OCI-LY1 (cell line): ENCODE measurements at regions not wholly inside any gene's neighbourhood (a gene's known extent, or its start where the extent isn't known, plus 50 kb on each side); places are given as distances from the start of the nearest gene placed in this dataset.

Source experiments
- H2AFZ ChIP-seq: fragments of 200-600 bp; sonication (generic), shearing (Covaris generic); 2 replicates; pipeline ENCODE4 v1.6.0; 2014; ENCODE audit warnings: antibody characterized with exemption, mild to moderate bottlenecking, low read length
- H3F3A ChIP-seq: fragments of 200-600 bp; sonication (generic), shearing (Covaris generic); 2 replicates; pipeline ENCODE4 v1.6.0; 2014; ENCODE audit warnings: mild to moderate bottlenecking, antibody characterized with exemption, low read length, moderate library complexity; ENCODE audit not compliant: insufficient read depth
- H3K27ac ChIP-seq: fragments of 200-600 bp; sonication (generic); 2 replicates; pipeline ENCODE4 v1.5.1; 2014; ENCODE audit warnings: low read length, mixed run types, mild to moderate bottlenecking, low read depth; ENCODE audit not compliant: poor library complexity, severe bottlenecking
- H3K27me3 ChIP-seq: fragments of 200-600 bp; sonication (generic); 2 replicates; pipeline ENCODE4 v1.6.0; 2014; ENCODE audit warnings: antibody characterized with exemption, mild to moderate bottlenecking, low read length, moderate library complexity; ENCODE audit not compliant: insufficient read depth
- H3K36me3 ChIP-seq: fragments of 200-600 bp; sonication (generic); 2 replicates; pipeline ENCODE4 v1.6.1; 2014; ENCODE audit warnings: mild to moderate bottlenecking, antibody characterized with exemption, low read length, moderate library complexity, mixed read lengths; ENCODE audit not compliant: insufficient read depth
- H3K4me1 ChIP-seq: fragments of 200-600 bp; sonication (generic); 2 replicates; pipeline ENCODE4 v1.5.1; 2014; ENCODE audit warnings: mild to moderate bottlenecking, low read length, moderate library complexity; ENCODE audit not compliant: insufficient read depth, severe bottlenecking
- H3K4me2 ChIP-seq: fragments of 200-600 bp; sonication (generic), shearing (Covaris generic); 2 replicates; pipeline ENCODE4 v1.6.1; 2014; ENCODE audit warnings: low read length
- H3K4me3 ChIP-seq: fragments of 200-600 bp; sonication (generic); 2 replicates; pipeline ENCODE4 v1.5.1; 2014; ENCODE audit warnings: low read length, low read depth, mild to moderate bottlenecking, mixed read lengths; ENCODE audit not compliant: poor library complexity, severe bottlenecking
- H3K79me2 ChIP-seq: fragments of 200-600 bp; shearing (Covaris generic); 2 replicates; pipeline ENCODE4 v1.6.1; 2016; ENCODE audit warnings: mixed run types, low read length, mixed read lengths; ENCODE audit not compliant: insufficient read depth
- H3K9ac ChIP-seq: fragments of 200-600 bp; sonication (generic), shearing (Covaris generic); 2 replicates; pipeline ENCODE4 v1.6.1; 2014; ENCODE audit warnings: mild to moderate bottlenecking, low read length, mixed read lengths
- H3K9me2 ChIP-seq: fragments of 200-600 bp; sonication (generic), shearing (Covaris generic); 2 replicates; pipeline ENCODE4 v1.6.1; 2014; ENCODE audit warnings: low read depth, mild to moderate bottlenecking, low read length, mixed read lengths
- H3K9me3 ChIP-seq: fragments of 200-600 bp; shearing (Covaris generic); 2 replicates; pipeline ENCODE4 v1.6.1; 2014; ENCODE audit warnings: low read length, mixed read lengths
- H4K20me1 ChIP-seq: fragments of 200-600 bp; sonication (generic), shearing (Covaris generic); 2 replicates; pipeline ENCODE4 v1.6.0; 2016; ENCODE audit warnings: mild to moderate bottlenecking, low read length; ENCODE audit not compliant: insufficient read depth
- EZH2 ChIP-seq: fragments of 200-600 bp; sonication (generic), shearing (Covaris generic); IDR thresholded peaks from 2 replicates; pipeline ENCODE4 v1.8.0; 2017; ENCODE audit warnings: borderline replicate concordance, mixed run types, mild to moderate bottlenecking, antibody characterized with exemption, low read length, moderate library complexity, mixed read lengths
- TF ChIP-seq, protein P1 (sequence below): fragments of 200-600 bp; sonication (generic), shearing (Covaris generic); IDR thresholded peaks from 2 replicates; pipeline ENCODE4 v1.5.1; 2017; ENCODE audit warnings: mild to moderate bottlenecking, antibody characterized with exemption, low read length, moderate library complexity, mixed read lengths

DNA sequence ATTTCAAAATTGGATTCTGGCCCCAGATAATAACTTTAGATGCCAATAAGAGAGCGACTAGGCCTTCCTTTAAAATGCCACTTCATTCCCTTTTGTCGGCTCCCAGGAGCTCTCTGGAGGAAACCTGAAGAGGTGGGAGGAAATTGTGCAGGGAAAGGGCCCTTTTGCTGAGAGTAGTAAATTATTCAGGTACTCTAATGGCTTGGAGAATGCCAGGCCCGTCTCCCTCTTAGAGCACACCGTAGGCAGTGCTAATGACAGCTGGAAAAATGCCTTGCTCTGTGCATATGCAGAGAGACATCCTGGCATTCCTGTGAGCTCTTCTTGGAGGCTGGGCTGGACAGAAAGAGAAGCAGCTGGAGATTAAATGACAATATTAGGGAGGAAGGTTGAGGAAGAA is 115.0 kb upstream of the RPH3A start:
- H2AFZ ChIP-seq = no peak overlapping the region
- H3K36me3 ChIP-seq = no peaks in the 10 kb centered on the region
- H3K4me2 ChIP-seq = no peak overlapping the region
- H3K79me2 ChIP-seq = no peaks in the 10 kb centered on the region
- H4K20me1 ChIP-seq = no peaks in the 10 kb centered on the region
- TF ChIP-seq EZH2 = no peak
- TF ChIP-seq, protein P1, sequence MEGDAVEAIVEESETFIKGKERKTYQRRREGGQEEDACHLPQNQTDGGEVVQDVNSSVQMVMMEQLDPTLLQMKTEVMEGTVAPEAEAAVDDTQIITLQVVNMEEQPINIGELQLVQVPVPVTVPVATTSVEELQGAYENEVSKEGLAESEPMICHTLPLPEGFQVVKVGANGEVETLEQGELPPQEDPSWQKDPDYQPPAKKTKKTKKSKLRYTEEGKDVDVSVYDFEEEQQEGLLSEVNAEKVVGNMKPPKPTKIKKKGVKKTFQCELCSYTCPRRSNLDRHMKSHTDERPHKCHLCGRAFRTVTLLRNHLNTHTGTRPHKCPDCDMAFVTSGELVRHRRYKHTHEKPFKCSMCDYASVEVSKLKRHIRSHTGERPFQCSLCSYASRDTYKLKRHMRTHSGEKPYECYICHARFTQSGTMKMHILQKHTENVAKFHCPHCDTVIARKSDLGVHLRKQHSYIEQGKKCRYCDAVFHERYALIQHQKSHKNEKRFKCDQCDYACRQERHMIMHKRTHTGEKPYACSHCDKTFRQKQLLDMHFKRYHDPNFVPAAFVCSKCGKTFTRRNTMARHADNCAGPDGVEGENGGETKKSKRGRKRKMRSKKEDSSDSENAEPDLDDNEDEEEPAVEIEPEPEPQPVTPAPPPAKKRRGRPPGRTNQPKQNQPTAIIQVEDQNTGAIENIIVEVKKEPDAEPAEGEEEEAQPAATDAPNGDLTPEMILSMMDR = no peak
- H3K9me3 ChIP-seq = no peaks in the 10 kb centered on the region
- H3K27ac ChIP-seq = no peak overlapping the region
- no peak overlapping the region for H3K9ac ChIP-seq
- H3K9me2 ChIP-seq = no peaks in the 10 kb centered on the region
- H3K4me1 ChIP-seq = no peaks in the 10 kb centered on the region
- no peak overlapping the region for H3K4me3 ChIP-seq
- H3K27me3 ChIP-seq = peaks cover 3% of the 10 kb centered on the region; the same call in 1 of the 2 replicates
- H3F3A ChIP-seq = no peaks in the 10 kb centered on the region

DNA sequence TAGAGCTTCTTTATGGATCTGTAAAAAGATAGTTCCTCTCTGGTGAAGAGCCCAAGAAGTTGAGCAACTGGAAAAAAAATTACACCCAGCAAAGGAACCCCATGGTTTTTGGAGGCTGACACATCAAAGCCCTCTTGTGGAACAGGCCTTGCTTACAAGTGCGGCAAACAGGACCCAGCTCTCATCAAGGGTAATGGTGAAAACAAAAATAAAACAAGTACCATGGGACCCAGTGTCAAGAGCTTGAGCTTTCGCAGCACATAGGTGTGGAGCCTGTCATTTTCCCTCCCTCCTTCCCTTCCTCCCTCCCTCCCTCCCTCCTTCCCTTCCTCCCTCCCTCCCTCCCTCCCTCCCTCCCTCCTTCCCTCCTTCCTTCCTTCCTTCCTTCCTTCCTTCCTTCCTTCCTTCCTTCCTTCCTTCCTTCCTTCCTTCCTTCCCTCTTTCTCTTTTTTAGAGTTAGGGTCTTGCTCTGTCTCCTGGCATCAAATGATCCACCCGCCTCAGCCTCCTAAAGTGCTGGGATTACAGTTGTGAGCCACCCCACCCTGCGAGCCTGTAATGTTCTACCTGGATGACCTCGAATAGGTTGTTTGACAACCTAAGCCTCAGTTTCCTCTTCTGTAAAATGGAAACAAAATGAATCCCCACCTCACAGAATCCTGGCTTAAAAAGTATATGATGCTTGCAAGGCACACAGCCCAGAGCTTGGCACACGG is 114.3 kb upstream of the RPH3A start:
- H3K9me2 ChIP-seq = no peaks in the 10 kb centered on the region
- H3K36me3 ChIP-seq = no peaks in the 10 kb centered on the region
- TF ChIP-seq, protein P1 = no peak
- no peak for TF ChIP-seq EZH2
- no peak overlapping the region for H2AFZ ChIP-seq
- H3K4me2 ChIP-seq = no peak overlapping the region
- no peak overlapping the region for H3K27ac ChIP-seq
- H3K9ac ChIP-seq = no peak overlapping the region
- H3K79me2 ChIP-seq = no peaks in the 10 kb centered on the region
- no peak overlapping the region for H3K4me3 ChIP-seq
- H4K20me1 ChIP-seq = no peaks in the 10 kb centered on the region
- H3K9me3 ChIP-seq = no peaks in the 10 kb centered on the region
- no peaks in the 10 kb centered on the region for H3K4me1 ChIP-seq
- peaks cover 3% of the 10 kb centered on the region; the same call in 1 of the 2 replicates for H3K27me3 ChIP-seq
- H3F3A ChIP-seq = no peaks in the 10 kb centered on the region

DNA sequence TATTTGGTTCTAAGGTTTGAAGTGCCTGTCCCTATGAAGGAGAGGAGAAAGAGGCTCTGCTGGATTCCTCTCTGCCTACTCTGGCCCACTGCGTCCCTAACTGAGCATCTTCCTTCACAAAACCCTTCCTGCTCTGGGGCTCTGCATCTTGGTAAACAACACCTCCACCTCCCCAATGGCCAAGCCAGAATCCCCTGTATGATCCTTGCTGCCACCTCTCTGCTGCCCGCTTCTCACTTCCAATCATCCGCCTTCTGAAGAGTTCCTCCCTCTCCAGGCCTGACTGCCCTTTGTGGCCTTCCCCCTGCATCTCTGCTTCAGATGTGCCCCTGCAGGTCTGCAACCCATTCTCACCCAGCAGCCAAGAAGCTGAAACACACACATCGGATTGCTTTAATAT is 110.6 kb upstream of the RPH3A start:
- Histone ChIP-seq H4K20me1 (no peaks in the 10 kb centered on the region), H3K27ac (no peak overlapping the region), H3K36me3 (no peaks in the 10 kb centered on the region), H3K27me3 (peaks cover 3% of the 10 kb centered on the region; the same call in 1 of the 2 replicates), H3K9ac (no peak overlapping the region), H3K79me2 (no peaks in the 10 kb centered on the region), H3K4me2 (no peak overlapping the region), H3K4me3 (no peak overlapping the region), H3K9me3 (no peaks in the 10 kb centered on the region), H2AFZ (no peak overlapping the region), H3F3A (no peaks in the 10 kb centered on the region), H3K9me2 (no peaks in the 10 kb centered on the region), H3K4me1 (no peaks in the 10 kb centered on the region)
- TF ChIP-seq EZH2 = no peak
- TF ChIP-seq, protein P1 = no peak
